Activated effector memory CD4-positive, alpha-beta T cell treated with anti-CD3 and anti-CD28 coated beads, Interleukin-2, amount 50 U/mL, for 16 hours (primary cell): ENCODE measurements at regions not wholly inside any gene's neighbourhood (a gene's known extent, or its start where the extent isn't known, plus 50 kb on each side); places are given as distances from the start of the nearest gene placed in this dataset.

Experiments
- DNase-seq: peaks from one replicate; pipeline ENCODE4 v3.0.0-alpha.2; 2020

- DNase-seq, result no peak
Observed at GRCh38 chr18:66826211-66826610, 222.3 kb upstream of the CDH19 start.

- no peak for DNase-seq
Observed at GRCh38 chr18:66825347-66825746, 221.5 kb upstream of the CDH19 start.

GRCh38 chr18:66819235-66819634 lies 215.3 kb upstream of the CDH19 start:
- DNase-seq, result no peak

GRCh38 chr18:66813138-66813537 lies 209.2 kb upstream of the CDH19 start:
- DNase-seq, result no peak

- no peak for DNase-seq
Observed at GRCh38 chr18:66795051-66795450, 191.2 kb upstream of the CDH19 start.

GRCh38 chr18:66792466-66792865 lies 188.6 kb upstream of the CDH19 start:
- DNase-seq, result no peak

- DNase-seq, result no peak
Observed at GRCh38 chr18:66780609-66781008, 176.7 kb upstream of the CDH19 start.

GRCh38 chr18:66778048-66778447 lies 174.2 kb upstream of the CDH19 start:
- DNase-seq, result no peak

- no peak for DNase-seq
Observed at GRCh38 chr18:66769375-66769774, 165.5 kb upstream of the CDH19 start.

- DNase-seq, result no peak
Observed at GRCh38 chr18:66764230-66764629, 160.3 kb upstream of the CDH19 start.

- DNase-seq, result no peak
Observed at GRCh38 chr18:66761166-66761565, 157.3 kb upstream of the CDH19 start.

GRCh38 chr18:66760559-66760958 lies 156.7 kb upstream of the CDH19 start:
- no peak for DNase-seq

- no peak for DNase-seq
Observed at GRCh38 chr18:66759050-66759828, 155.3 kb upstream of the CDH19 start.

GRCh38 chr18:66757946-66758345 lies 154.1 kb upstream of the CDH19 start:
- no peak for DNase-seq

GRCh38 chr18:66754335-66754734 lies 150.4 kb upstream of the CDH19 start:
- DNase-seq, result no peak

- DNase-seq, result no peak
Observed at GRCh38 chr18:66752733-66753132, 148.8 kb upstream of the CDH19 start.

GRCh38 chr18:66749481-66750035 lies 145.7 kb upstream of the CDH19 start:
- DNase-seq, result no peak

GRCh38 chr18:66749030-66749429 lies 145.1 kb upstream of the CDH19 start:
- no peak for DNase-seq

- DNase-seq, result no peak
Observed at GRCh38 chr18:66742832-66743231, 138.9 kb upstream of the CDH19 start.

- DNase-seq, result no peak
Observed at GRCh38 chr18:66735933-66736332, 132.0 kb upstream of the CDH19 start.

- DNase-seq, result no peak
Observed at GRCh38 chr18:66734451-66734850, 130.6 kb upstream of the CDH19 start.

- no peak for DNase-seq
Observed at GRCh38 chr18:66731890-66732289, 128.0 kb upstream of the CDH19 start.

GRCh38 chr18:66729442-66730239 lies 125.8 kb upstream of the CDH19 start:
- no peak for DNase-seq

GRCh38 chr18:66728951-66729350 lies 125.1 kb upstream of the CDH19 start:
- no peak for DNase-seq
